PFSK-1 (cell line): ENCODE measurements at regions not wholly inside any gene's neighbourhood (a gene's known extent, or its start where the extent isn't known, plus 50 kb on each side); places are given as distances from the start of the nearest gene placed in this dataset.

Experiments used
- FOXP2 ChIP-seq: optimal IDR thresholded peaks from 2 replicates; pipeline ENCODE3; 2011; ENCODE audit warnings: borderline replicate concordance, control low read depth, inconsistent platforms; ENCODE audit not compliant: insufficient read depth; ENCODE audit errors: extremely low read length, extremely low read depth
- POLR2AphosphoS5 ChIP-seq: IDR thresholded peaks from 2 replicates; pipeline ENCODE4 v1.6.1; 2012; ENCODE audit warnings: low read depth, mild to moderate bottlenecking, control low read depth, low read length, moderate library complexity
- TF ChIP-seq, protein P1 (sequence below), 2 experiments: IDR thresholded peaks; 2 replicates each; pipeline versions ENCODE4 v1.6.1 to v1.8.0; 2011 to 2012; ENCODE audit warnings: low read depth in 2 of 2, low read length in 2 of 2, control low read depth in 1 of 2, inconsistent platforms in 1 of 2, mild to moderate bottlenecking in 1 of 2, moderate library complexity in 1 of 2; ENCODE audit not compliant: insufficient read depth in 1 of 2

DNA sequence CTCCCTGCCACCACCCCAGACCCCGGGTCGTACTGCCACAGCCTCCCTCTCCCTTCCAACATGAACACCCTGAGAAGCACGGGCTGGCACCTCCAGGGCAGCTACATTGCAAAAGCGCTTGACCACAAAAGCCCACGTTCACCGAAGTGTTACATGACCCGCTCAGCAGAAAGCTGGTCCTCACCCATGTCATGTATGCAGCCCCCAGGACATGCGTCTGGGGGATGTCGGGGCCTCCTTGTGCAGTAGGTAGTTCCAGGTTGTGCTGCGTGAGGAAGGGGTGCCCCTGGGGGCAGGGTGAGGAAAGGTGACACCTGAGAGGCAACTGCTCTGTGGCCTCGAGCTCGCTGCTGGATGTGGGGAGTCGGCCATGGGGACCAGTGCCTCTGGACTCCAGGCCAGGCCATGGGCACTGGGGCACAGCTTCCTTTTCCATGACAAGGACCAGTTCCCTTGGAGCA, 102.0 kb upstream of the C1orf174 start:
- no peak for TF ChIP-seq FOXP2
- TF ChIP-seq, protein P1, sequence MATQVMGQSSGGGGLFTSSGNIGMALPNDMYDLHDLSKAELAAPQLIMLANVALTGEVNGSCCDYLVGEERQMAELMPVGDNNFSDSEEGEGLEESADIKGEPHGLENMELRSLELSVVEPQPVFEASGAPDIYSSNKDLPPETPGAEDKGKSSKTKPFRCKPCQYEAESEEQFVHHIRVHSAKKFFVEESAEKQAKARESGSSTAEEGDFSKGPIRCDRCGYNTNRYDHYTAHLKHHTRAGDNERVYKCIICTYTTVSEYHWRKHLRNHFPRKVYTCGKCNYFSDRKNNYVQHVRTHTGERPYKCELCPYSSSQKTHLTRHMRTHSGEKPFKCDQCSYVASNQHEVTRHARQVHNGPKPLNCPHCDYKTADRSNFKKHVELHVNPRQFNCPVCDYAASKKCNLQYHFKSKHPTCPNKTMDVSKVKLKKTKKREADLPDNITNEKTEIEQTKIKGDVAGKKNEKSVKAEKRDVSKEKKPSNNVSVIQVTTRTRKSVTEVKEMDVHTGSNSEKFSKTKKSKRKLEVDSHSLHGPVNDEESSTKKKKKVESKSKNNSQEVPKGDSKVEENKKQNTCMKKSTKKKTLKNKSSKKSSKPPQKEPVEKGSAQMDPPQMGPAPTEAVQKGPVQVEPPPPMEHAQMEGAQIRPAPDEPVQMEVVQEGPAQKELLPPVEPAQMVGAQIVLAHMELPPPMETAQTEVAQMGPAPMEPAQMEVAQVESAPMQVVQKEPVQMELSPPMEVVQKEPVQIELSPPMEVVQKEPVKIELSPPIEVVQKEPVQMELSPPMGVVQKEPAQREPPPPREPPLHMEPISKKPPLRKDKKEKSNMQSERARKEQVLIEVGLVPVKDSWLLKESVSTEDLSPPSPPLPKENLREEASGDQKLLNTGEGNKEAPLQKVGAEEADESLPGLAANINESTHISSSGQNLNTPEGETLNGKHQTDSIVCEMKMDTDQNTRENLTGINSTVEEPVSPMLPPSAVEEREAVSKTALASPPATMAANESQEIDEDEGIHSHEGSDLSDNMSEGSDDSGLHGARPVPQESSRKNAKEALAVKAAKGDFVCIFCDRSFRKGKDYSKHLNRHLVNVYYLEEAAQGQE (IDR thresholded peaks at IDR 0.05; ENCODE audit: insufficient read depth in 1 of 2, low read depth in 2 of 2, low read length in 2 of 2) = no peak
- TF ChIP-seq POLR2AphosphoS5 = no peak
